ENCODE measurements at regions not wholly inside any gene's neighbourhood (a gene's known extent, or its start where the extent isn't known, plus 50 kb on each side); places are given as distances from the start of the nearest gene placed in this dataset.

DNA sequence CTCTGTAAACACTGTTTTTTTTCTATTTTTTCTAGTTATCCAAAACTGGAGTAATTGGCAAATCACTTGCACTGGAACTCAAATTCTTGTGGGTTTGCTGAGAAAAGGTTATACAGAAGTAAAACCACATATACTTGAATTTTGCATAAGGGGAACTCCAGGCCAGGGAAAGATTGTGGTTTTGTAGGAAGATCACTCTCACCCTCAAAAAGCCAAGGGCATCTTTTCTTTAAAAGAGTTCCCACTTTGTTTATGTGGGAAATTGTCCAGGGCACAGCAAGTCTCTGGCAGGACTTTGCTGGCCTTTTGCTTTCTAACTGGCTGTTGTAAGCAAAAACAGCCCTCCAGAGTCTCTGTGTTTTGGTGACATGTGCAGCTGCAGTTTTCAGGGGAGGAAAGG lies 340.3 kb upstream of the RBMS3 start:
- no peaks in the 10 kb centered on the region for H3K27me3 ChIP-seq (ENCODE audit: control insufficient read depth, insufficient read depth, low read length)
- H3K36me3 ChIP-seq (ENCODE audit: control insufficient read depth, insufficient read depth, low read length) = no peaks in the 10 kb centered on the region
- no peak overlapping the region for H3K4me3 ChIP-seq (ENCODE audit: low read depth, low read length)
- no peak overlapping the region for H3K9ac ChIP-seq (ENCODE audit: low read depth, low read length)
- no peaks in the 10 kb centered on the region for H3K4me1 ChIP-seq (ENCODE audit: control insufficient read depth, insufficient read depth, low read length)
- no peak overlapping the region for H3K27ac ChIP-seq (ENCODE audit: low read depth, low read length)
- H3K9me3 ChIP-seq (ENCODE audit: control insufficient read depth, insufficient read depth, low read length) = no peaks in the 10 kb centered on the region

DNA sequence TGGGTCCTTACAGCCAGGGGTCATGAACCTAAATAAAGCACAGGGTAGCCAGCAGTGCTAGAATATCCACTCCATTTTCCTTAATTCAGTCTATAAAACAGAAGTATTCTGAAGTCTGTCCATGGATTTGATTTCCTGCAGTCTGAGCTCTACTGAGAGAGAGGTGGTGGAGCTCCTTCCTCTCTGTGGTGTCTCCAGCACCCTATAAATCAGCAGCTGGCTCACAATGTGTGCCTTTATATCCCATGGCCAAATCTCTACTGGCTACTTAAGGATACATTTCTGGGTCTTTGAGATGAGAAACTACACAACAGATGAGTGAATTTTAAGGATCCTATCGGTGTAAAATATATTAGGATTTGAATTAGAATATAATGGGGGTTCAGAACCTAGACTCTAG lies 339.9 kb upstream of the RBMS3 start:
- no peaks in the 10 kb centered on the region for H3K27me3 ChIP-seq (ENCODE audit: control insufficient read depth, insufficient read depth, low read length)
- no peak overlapping the region for H3K27ac ChIP-seq (ENCODE audit: low read depth, low read length)
- no peaks in the 10 kb centered on the region for H3K9me3 ChIP-seq (ENCODE audit: control insufficient read depth, insufficient read depth, low read length)
- no peak overlapping the region for H3K9ac ChIP-seq (ENCODE audit: low read depth, low read length)
- H3K4me1 ChIP-seq (ENCODE audit: control insufficient read depth, insufficient read depth, low read length) = no peaks in the 10 kb centered on the region
- no peaks in the 10 kb centered on the region for H3K36me3 ChIP-seq (ENCODE audit: control insufficient read depth, insufficient read depth, low read length)
- no peak overlapping the region for H3K4me3 ChIP-seq (ENCODE audit: low read depth, low read length)

DNA sequence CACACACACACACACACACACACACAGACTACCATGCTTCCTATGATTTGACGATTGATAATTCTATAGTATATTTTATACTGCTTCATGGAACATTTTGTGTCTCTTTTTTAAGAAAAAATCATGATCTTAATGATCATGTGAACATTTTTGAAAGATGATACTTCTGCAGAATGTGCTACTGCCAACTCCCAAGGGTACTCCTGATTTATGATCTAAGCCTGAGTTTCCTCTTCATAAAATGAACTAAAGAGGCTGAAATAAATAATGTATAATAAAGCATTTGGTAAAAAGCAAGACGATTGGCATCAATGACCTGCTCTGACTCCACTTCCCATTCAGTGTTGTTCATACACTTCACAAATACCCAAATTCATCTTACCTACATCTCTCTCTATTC lies 333.8 kb upstream of the RBMS3 start:
- no peaks in the 10 kb centered on the region for H3K27me3 ChIP-seq (ENCODE audit: control insufficient read depth, insufficient read depth, low read length)
- no peaks in the 10 kb centered on the region for H3K36me3 ChIP-seq (ENCODE audit: control insufficient read depth, insufficient read depth, low read length)
- H3K27ac ChIP-seq (ENCODE audit: low read depth, low read length) = no peak overlapping the region
- no peaks in the 10 kb centered on the region for H3K4me1 ChIP-seq (ENCODE audit: control insufficient read depth, insufficient read depth, low read length)
- no peak overlapping the region for H3K4me3 ChIP-seq (ENCODE audit: low read depth, low read length)
- no peaks in the 10 kb centered on the region for H3K9me3 ChIP-seq (ENCODE audit: control insufficient read depth, insufficient read depth, low read length)
- no peak overlapping the region for H3K9ac ChIP-seq (ENCODE audit: low read depth, low read length)

DNA sequence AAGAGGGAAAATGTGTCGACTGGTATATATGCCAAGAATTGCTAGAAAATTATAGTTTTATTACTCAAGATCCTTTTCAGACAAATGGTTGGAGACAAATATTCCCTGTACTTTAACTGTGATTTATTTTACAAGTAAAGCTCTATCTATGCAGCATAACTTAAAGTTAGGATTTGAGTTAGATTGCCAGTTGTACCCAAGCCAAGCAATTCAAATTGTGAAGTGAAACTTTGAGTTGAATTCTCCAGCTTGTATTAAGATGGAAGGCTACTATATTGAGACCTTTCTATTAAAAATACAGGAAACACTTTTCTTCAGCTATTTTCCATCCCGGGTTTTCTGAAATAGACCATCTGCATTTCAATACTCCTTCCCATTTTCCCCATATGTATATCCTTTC lies 333.1 kb upstream of the RBMS3 start:
- H3K9me3 ChIP-seq (ENCODE audit: control insufficient read depth, insufficient read depth, low read length) = no peaks in the 10 kb centered on the region
- H3K4me1 ChIP-seq (ENCODE audit: control insufficient read depth, insufficient read depth, low read length) = no peaks in the 10 kb centered on the region
- H3K27me3 ChIP-seq (ENCODE audit: control insufficient read depth, insufficient read depth, low read length) = no peaks in the 10 kb centered on the region
- H3K36me3 ChIP-seq (ENCODE audit: control insufficient read depth, insufficient read depth, low read length) = no peaks in the 10 kb centered on the region
- H3K4me3 ChIP-seq (ENCODE audit: low read depth, low read length) = no peak overlapping the region
- H3K27ac ChIP-seq (ENCODE audit: low read depth, low read length) = no peak overlapping the region
- H3K9ac ChIP-seq (ENCODE audit: low read depth, low read length) = no peak overlapping the region

DNA sequence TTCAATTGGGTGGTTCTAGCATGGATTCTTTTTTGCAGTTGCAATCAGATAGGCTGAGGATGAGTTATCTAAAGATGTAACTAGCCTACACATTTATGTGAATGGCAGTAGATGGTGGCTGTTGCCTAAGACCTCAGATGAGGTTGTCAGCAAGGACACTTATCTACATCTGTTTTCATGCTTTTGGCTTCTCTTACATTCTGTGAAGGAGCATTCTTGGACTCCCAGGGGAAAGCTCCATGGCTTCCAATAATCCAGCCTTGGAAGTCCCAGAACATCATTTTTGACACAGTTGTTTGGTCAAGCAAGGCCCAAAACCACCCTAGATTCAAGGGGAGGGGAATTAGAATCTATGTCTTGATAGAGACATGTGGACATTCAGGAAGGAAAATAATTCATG lies 332.2 kb upstream of the RBMS3 start:
- no peaks in the 10 kb centered on the region for H3K36me3 ChIP-seq (ENCODE audit: control insufficient read depth, insufficient read depth, low read length)
- H3K9ac ChIP-seq (ENCODE audit: low read depth, low read length) = no peak overlapping the region
- no peaks in the 10 kb centered on the region for H3K9me3 ChIP-seq (ENCODE audit: control insufficient read depth, insufficient read depth, low read length)
- no peaks in the 10 kb centered on the region for H3K27me3 ChIP-seq (ENCODE audit: control insufficient read depth, insufficient read depth, low read length)
- no peak overlapping the region for H3K4me3 ChIP-seq (ENCODE audit: low read depth, low read length)
- H3K4me1 ChIP-seq (ENCODE audit: control insufficient read depth, insufficient read depth, low read length) = no peaks in the 10 kb centered on the region
- no peak overlapping the region for H3K27ac ChIP-seq (ENCODE audit: low read depth, low read length)

DNA sequence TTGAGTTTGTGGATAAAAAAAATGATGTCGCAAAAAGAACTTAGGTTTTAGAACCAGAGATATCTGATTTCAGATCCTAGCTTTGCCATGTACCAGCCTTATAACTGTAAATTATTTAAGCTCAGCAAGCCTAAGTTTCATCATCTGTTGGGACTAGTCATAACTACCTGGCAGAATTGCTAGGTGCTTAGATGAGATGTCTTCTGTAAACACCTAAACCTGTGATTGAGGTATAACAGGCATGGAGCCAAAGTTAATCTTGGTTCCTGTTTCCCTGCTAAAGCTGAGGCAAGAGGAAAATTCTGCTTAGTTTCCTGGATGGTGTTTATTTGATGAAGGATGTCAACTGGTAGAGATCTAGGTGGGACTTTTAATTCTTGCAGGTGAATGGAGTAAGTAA lies 331.3 kb upstream of the RBMS3 start:
- no peak overlapping the region for H3K27ac ChIP-seq (ENCODE audit: low read depth, low read length)
- no peaks in the 10 kb centered on the region for H3K27me3 ChIP-seq (ENCODE audit: control insufficient read depth, insufficient read depth, low read length)
- no peak overlapping the region for H3K9ac ChIP-seq (ENCODE audit: low read depth, low read length)

DNA sequence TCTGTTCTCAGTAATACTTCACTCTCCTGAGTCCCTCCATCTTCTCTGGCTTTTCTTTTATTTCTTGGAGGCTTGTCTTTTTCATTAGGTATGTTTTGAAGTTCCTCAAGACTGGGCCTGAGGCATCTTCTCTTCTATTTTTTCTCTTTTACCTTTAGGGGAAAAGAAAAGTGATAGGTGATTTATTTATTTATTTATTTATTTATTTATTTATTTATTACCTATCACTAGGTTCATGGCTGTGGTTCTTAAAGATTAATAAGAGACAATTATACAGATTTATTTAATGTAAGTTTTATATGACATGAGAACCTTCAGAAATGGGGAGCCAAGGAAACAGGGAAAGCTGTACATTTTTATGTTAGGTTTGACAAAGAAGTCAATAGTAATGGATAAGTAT lies 330.3 kb upstream of the RBMS3 start:
- Histone ChIP-seq H3K4me3 (ENCODE audit: low read depth, low read length) (no peak overlapping the region), H3K27me3 (ENCODE audit: control insufficient read depth, insufficient read depth, low read length) (no peaks in the 10 kb centered on the region), H3K4me1 (ENCODE audit: control insufficient read depth, insufficient read depth, low read length) (no peaks in the 10 kb centered on the region), H3K9ac (ENCODE audit: low read depth, low read length) (no peak overlapping the region), H3K9me3 (ENCODE audit: control insufficient read depth, insufficient read depth, low read length) (no peaks in the 10 kb centered on the region), H3K36me3 (ENCODE audit: control insufficient read depth, insufficient read depth, low read length) (no peaks in the 10 kb centered on the region), H3K27ac (ENCODE audit: low read depth, low read length) (no peak overlapping the region)

More for the DNA sequence above, 331.3 kb upstream of the RBMS3 start:
- Histone ChIP-seq H3K4me1 (ENCODE audit: control insufficient read depth, insufficient read depth, low read length) (no peaks in the 10 kb centered on the region), H3K36me3 (ENCODE audit: control insufficient read depth, insufficient read depth, low read length) (no peaks in the 10 kb centered on the region), H3K4me3 (ENCODE audit: low read depth, low read length) (no peak overlapping the region), H3K9me3 (ENCODE audit: control insufficient read depth, insufficient read depth, low read length) (no peaks in the 10 kb centered on the region)

DNA sequence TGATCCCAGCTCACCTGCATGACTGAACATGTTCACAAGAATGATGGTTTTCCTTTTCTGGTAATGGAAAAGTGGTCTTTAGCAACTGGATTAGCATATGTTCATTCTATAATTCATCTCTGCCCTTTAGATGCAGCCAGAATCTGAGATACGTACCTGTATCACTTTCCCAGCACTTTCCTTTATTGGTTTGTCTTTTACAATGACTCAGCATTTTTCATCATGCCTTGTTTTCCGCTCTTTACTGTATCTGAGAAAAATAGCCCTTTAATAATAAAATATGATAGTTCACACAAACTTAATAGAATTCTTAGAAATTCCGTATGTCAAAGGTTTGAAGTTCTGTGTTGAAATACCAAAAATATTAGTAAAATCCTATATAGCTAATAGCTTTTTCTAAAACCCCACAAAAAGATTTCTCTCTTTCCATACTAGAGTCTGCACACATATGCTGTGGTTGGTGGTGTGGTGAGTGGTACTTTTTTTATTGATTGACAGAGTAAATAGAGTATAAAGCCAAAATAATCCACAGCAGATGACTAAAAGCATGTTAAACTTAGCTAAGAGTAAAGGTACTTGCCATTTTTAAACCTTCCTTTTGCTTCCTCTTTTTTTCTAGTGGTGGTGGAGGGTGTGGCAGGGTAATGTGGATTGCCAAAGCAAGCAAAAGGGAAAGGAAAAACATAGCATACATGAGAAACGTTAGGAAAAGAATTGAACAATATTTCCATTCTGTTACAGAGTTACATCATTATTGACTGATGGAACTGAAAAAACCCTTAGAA lies 328.9 kb upstream of the RBMS3 start:
- Histone ChIP-seq H3K9ac (ENCODE audit: low read depth, low read length) (no peak overlapping the region), H3K4me3 (ENCODE audit: low read depth, low read length) (no peak overlapping the region), H3K4me1 (ENCODE audit: control insufficient read depth, insufficient read depth, low read length) (no peaks in the 10 kb centered on the region), H3K36me3 (ENCODE audit: control insufficient read depth, insufficient read depth, low read length) (no peaks in the 10 kb centered on the region), H3K27ac (ENCODE audit: low read depth, low read length) (no peak overlapping the region), H3K9me3 (ENCODE audit: control insufficient read depth, insufficient read depth, low read length) (no peaks in the 10 kb centered on the region), H3K27me3 (ENCODE audit: control insufficient read depth, insufficient read depth, low read length) (no peaks in the 10 kb centered on the region)

DNA sequence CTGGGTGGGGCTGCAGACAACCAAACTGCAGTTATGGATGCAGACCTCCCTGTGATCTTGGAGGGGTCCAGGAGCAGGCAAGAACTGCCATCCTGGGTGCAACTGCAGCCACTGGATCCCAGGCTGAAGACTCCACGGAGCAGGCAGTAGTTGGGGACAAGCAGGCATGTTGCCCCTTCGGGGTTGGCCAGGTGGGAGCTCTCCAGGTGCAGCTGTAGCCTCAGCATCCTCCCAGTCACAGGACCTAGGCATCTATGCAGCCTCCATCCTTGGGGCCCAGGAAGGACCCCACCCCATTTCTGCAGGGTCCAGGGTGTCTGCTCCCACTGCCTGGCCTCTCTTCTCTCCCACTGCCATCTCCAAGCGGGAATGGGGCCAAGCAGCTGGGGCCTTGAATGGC lies 322.2 kb upstream of the RBMS3 start:
- H3K36me3 ChIP-seq (ENCODE audit: control insufficient read depth, insufficient read depth, low read length) = no peaks in the 10 kb centered on the region
- H3K27ac ChIP-seq (ENCODE audit: low read depth, low read length) = no peak overlapping the region
- H3K27me3 ChIP-seq (ENCODE audit: control insufficient read depth, insufficient read depth, low read length) = no peaks in the 10 kb centered on the region
- no peak overlapping the region for H3K4me3 ChIP-seq (ENCODE audit: low read depth, low read length)
- no peaks in the 10 kb centered on the region for H3K4me1 ChIP-seq (ENCODE audit: control insufficient read depth, insufficient read depth, low read length)
- no peak overlapping the region for H3K9ac ChIP-seq (ENCODE audit: low read depth, low read length)
- H3K9me3 ChIP-seq (ENCODE audit: control insufficient read depth, insufficient read depth, low read length) = peaks cover 4% of the 10 kb centered on the region; the same call in 1 of the 2 replicates

DNA sequence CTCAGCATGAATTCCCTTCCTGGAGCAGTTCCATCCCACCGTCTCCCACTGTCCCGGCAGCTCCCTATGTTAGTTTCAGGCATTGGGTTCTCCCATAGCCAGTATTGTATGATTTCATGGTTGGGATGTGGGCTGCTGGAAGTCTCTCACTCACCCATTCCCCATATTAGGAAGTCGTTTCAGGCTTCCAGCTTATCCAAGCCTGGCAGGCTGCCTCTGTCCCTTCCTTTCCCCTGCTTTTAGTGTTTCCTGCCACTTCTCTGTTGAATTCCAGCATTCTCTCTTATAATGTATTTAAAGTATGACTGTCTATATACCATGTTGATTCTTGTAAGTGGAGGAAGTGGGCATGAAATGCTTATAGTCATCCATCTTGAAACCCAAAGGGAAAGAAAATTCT lies 309.7 kb upstream of the RBMS3 start:
- no peaks in the 10 kb centered on the region for H3K4me1 ChIP-seq (ENCODE audit: control insufficient read depth, insufficient read depth, low read length)
- H3K9ac ChIP-seq (ENCODE audit: low read depth, low read length) = no peak overlapping the region
- no peak overlapping the region for H3K4me3 ChIP-seq (ENCODE audit: low read depth, low read length)
- H3K27ac ChIP-seq (ENCODE audit: low read depth, low read length) = no peak overlapping the region
- no peaks in the 10 kb centered on the region for H3K9me3 ChIP-seq (ENCODE audit: control insufficient read depth, insufficient read depth, low read length)
- H3K36me3 ChIP-seq (ENCODE audit: control insufficient read depth, insufficient read depth, low read length) = no peaks in the 10 kb centered on the region
- no peaks in the 10 kb centered on the region for H3K27me3 ChIP-seq (ENCODE audit: control insufficient read depth, insufficient read depth, low read length)

DNA sequence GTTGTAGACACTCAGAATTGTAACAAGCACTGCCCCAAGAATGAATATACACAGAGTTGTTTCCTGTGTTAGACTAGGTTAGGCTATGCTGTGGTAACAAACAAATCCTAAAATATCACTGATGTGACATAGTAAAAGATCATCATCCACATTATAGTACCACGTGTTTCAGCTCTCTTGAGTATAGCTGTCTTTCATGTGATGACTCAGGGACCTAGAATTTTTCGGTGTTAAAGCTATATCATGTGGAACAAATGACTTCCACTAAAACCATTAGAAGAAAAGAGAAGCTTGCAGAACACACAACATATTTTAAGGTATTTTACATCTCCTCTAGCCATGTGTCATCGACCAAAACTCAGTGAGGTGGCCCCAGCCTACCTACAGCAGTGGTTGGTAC lies 307.9 kb upstream of the RBMS3 start:
- Histone ChIP-seq H3K9ac (ENCODE audit: low read depth, low read length) (no peak overlapping the region), H3K4me3 (ENCODE audit: low read depth, low read length) (no peak overlapping the region), H3K27me3 (ENCODE audit: control insufficient read depth, insufficient read depth, low read length) (no peaks in the 10 kb centered on the region), H3K4me1 (ENCODE audit: control insufficient read depth, insufficient read depth, low read length) (no peaks in the 10 kb centered on the region), H3K9me3 (ENCODE audit: control insufficient read depth, insufficient read depth, low read length) (no peaks in the 10 kb centered on the region), H3K27ac (ENCODE audit: low read depth, low read length) (no peak overlapping the region), H3K36me3 (ENCODE audit: control insufficient read depth, insufficient read depth, low read length) (no peaks in the 10 kb centered on the region)
